Inflammatory macrophage (primary cell): ENCODE measurements at regions not wholly inside any gene's neighbourhood (a gene's known extent, or its start where the extent isn't known, plus 50 kb on each side); places are given as distances from the start of the nearest gene placed in this dataset.
A peak's percentile ranks its signal among the peaks of the same experiment; 100 is the strongest.
"Not testable (repeated sequence)": the region's sequence is repeated elsewhere in the genome, so short reads cannot be mapped to it uniquely, and the experiment has no call there.

Experiments
- DNase-seq, 2 donors: peaks; one replicate each; pipeline ENCODE4 v3.0.0-alpha.2; 2020 to 2022

- DNase-seq, result no peak
Observed at GRCh38 chr9:107770716-107771115, 281.1 kb upstream of the KLF4 start.

- DNase-seq, result no peak
Observed at GRCh38 chr9:107768224-107768623, 278.7 kb upstream of the KLF4 start.

DNA sequence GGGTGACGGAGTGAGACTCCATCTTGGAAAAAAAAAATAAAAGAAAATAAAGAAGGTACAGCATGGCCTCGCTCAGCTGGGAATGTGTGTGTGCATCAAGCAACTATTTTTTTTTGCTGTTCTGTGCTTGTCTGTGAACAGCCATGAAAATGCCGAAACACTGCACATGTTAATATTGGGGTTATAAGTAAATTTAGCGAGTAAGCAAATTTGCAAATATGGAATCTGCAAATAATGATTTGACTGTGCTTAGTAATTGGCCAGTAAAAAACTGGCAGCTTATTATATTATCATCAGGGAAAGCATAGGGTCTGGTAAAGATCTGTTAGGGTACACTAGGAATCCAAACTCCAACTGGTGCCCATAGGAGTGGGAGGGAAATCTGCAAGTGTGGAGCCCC, 278.1 kb upstream of the KLF4 start:
- no peak for DNase-seq

GRCh38 chr9:107763469-107763868, 273.9 kb upstream of the KLF4 start:
- not testable (repeated sequence) for DNase-seq

GRCh38 chr9:107761307-107761706, 271.7 kb upstream of the KLF4 start:
- DNase-seq, result no peak

- DNase-seq, result peak; percentile 97 to 98
Observed at GRCh38 chr9:107760469-107761242, 271.1 kb upstream of the KLF4 start.

GRCh38 chr9:107759823-107760166, 270.2 kb upstream of the KLF4 start:
- no peak for DNase-seq

GRCh38 chr9:107759009-107759822, 269.6 kb upstream of the KLF4 start:
- no peak for DNase-seq

DNA sequence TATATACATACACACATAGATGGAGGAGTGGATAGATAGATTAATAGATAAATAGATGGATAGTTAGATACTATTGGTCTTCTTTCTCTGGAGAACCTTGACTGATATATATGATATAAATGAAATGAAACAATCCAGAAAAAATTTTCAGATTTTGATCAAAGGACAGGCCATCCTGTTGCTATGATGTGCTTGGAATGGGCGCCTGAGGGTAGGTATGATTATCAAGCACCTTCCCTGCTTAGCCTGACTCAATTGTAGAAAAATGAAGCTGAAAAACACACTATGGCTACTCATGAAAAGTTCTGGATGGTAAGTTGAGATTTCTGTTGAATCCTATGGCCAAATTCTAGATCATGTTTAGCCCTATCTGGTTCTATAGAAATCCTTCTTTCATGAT, 266.5 kb upstream of the KLF4 start:
- DNase-seq, result no peak

DNA sequence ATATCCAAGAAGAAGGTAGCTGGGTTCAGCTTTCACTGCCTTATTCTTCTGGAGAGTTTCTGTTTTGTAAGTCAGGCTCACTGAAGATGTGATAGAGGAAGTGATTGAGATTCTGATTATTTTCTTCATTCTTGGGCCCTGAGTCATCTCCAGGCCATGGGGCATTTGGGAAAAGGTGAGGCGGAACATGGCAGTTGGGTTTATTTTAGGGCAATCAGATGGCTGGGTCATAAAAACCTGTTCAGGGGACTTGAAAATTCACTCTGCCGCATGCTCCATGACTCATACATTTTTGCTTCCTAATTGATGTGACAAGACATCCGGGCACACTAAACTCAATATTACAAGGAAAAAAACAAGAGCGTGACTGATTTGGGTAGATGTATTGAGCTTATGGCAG, 265.7 kb upstream of the KLF4 start:
- DNase-seq, result peak; percentile 56 to 70

- peak; percentile 56 to 69 for DNase-seq
Observed at GRCh38 chr9:107751567-107752210, 262.1 kb upstream of the KLF4 start.

DNA sequence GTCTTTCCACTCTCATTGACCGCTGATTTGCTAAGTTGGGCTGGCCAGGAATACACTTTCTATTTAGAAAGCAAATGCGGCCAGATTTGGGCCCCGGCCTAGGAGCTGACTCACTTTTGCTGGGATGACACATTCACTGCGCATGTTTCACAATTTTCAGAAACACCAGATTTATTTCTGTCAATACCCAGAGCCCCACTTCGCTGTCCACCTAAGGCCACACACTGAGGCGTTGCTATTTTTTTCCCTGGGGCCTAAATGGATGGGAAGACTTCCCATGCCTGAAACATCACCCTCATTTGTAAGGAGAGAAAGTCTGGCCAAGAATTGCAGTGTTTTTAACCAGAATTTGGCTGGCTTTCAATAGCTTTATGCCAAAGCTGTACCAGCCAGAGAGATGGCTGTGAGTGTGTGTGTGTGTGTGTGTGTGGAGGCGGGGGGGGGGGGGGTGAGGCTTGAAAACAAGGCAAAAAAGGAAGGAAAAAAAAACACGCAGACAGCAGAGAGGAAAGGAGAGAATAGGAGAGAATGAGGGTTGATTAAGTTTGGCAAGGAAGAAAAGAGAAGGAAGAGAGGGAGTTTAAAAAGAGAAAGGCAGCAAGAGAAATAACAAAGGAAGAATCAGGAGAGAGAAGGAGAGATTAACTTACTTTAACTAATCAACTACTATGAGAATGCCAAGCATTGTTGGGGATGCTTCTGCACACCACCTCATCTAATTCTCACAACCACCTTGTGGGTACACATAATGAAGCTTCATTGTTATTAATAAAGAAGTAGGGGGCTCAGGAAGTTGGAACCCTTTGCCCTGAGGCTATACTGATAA, 261.4 kb upstream of the KLF4 start:
- peak; percentile 90 to 92 for DNase-seq

DNA sequence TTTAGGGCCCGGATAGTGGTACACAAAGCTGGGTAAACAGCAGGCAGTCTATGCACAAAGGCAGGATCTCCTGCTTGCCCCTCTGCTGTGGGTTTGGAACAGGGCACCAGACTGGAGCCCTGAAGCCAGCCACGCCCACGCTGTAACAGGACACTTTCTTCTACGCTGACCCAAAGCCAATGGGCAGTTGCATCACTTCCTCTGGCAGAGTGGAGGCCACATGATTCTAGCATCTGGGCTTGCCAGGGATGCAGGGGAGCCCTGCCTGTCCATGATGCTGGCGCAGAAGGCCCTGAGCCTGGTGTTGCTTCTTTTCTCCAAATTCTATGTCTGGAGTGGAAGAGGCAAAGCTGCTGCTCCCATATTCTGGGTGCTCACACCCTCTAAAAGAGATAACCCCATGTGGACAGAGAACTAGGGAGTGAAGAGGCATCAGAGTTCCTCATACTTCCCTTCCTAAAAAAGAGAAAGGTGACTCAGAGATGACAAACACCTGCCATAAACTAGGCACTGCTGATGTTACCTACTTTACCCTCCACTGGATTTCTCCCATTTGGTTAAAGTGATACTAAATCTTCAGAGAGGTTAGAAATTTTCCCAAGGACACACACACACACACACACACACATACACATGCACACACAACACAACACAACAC, 260.3 kb upstream of the KLF4 start:
- peak; percentile 91 to 93 for DNase-seq

DNA sequence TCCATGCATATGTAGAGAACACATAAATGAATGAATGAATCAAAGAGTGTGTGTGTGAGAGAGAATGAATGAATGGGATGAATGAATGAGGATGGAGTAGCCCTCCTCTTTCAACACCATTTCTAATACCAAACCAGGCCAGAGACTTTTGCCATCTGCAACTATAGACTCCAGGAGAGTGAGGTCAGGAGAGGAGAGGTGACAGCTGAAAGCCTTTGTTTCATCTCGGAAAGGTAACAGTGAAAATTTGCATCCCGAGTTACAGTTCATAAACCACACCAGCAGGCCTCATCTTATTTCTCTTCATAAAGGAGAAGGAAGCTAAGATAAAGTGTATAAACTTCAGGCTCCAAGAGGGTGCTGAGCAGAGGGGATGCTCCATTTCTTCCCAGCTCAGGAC, 255.3 kb upstream of the KLF4 start:
- DNase-seq, result no peak

- DNase-seq, result no peak
Observed at GRCh38 chr9:107742531-107743309, 253.2 kb upstream of the KLF4 start.

DNA sequence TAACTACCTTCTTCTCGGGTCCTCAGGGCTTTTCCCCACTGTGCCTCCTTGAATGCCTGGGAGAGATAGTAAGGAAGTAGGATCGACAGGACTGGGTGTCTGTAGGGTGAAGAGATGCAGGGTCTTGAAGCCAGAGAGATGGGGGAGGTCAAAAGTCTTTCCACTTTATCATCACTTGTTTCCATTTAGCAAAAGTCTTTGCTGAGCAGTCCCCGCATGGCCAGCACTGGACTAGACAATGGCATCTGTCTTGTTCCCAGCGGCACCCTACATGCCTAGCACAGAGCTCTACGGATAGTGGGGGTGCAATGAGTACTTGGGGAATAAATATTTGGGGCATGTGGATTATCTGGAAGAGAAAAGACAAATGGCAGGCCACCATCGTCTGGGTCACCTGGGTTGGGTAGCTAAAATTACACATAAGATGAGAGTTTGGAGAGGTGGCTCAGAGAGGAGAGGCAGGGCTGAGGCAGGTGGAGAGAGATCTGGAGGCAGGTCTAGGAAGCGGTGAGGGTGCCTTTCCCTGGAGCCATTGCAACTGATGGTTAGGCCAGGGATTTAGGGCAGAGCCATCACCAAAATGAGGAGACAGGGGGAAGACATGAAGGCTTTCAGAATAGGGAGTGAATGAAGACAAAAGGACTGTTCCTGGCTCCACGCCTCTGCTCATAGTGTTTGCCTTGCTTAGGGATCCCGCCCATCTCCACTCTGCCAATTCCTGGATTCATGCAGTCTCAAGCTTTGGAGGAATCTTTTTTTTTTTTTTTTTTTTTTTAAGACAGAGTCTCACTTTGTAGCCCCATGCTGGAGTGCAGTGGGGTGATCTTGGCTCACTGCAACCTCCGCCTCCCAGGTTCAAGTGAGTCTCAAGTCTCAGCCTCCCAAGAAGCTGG, 250.8 kb upstream of the KLF4 start:
- no peak for DNase-seq

GRCh38 chr9:107739601-107740082, 250.1 kb upstream of the KLF4 start:
- no peak for DNase-seq

DNA sequence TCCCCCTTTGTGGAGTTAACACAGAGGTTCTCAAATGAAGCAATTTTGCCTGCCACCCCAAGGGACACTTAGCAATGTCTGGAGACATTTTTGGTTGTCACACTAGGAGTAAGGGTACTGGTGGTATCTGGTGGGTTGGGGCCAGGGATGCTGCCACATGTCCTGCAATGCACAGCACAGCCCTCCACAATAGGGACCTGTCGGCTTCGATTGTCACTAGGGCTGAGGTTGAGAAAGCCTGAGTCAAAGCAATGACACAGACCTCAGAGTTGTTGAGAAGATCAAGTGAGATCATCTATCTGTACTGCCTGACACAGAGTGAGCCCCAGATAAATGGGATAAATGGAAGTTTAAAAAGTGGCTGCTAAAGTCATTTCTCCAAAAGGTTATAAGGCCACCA, 249.2 kb upstream of the KLF4 start:
- peak; percentile 22 to 27 for DNase-seq

DNA sequence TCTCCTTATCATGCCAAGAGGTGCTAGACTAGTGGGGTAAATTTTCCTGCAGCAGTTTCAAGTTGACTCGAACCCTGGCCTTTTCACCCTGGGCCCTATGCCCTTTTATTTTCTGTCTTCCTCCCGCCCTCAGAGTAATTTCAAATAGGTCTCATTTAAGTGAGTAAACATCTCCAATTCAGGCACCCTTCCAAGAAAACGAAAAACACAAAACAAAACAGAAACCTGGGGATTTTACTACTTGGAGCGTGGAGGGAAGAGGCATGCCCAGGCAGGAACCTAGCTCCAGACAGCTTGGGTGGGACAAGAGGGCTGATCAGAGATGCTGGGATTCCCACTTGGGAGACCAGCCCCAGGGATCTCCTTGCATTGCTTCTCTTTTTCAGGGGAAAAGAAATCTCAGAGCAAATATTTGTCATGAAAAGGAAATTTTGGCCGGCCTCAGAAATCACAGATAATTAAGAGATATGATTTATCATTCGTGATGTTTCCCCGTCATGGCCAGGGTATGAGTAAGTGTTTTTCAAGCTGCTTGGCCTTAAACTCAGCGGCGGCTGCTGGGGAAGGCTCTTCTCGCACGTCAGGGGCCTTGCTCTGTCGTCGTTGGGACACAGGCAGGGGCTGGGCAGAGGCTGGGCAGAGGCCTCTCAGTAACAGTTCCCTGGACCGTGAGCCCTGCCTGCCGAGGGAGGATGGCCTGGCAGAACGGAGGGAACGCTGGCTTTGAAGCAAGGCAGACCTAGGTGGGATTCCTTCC, 248.6 kb upstream of the KLF4 start:
- DNase-seq, result no peak
